D721Med (cell line): ENCODE measurements at regions not wholly inside any gene's neighbourhood (a gene's known extent, or its start where the extent isn't known, plus 50 kb on each side); places are given as distances from the start of the nearest gene placed in this dataset.

Source experiments
- DNase-seq: peaks from one replicate; pipeline ENCODE4 v3.0.0; 2011; ENCODE audit warnings: low spot score; ENCODE audit not compliant: insufficient read length
- FAIRE-seq: peaks from 2 replicates; lab custom pipeline; 2011; peaks lifted over from hg19 to GRCh38; lab: Jason Lieb, UNC
- CTCF ChIP-seq: IDR thresholded peaks from 2 replicates; pipeline ENCODE4 v1.5.1; 2012; ENCODE audit warnings: mild to moderate bottlenecking, control low read depth; ENCODE audit not compliant: insufficient read depth; ENCODE audit errors: missing control alignments

- DNase-seq (no peak), FAIRE-seq (no peak)
- TF ChIP-seq CTCF, result no peak
Measured at GRCh38 chr12:13843841-13844240, 137.6 kb downstream of the GRIN2B start.

GRCh38 chr12:13841358-13841757 lies 140.0 kb downstream of the GRIN2B start:
- no peak for DNase-seq
- TF ChIP-seq CTCF, result no peak
- FAIRE-seq, result no peak

GRCh38 chr12:13839365-13840336 lies 141.8 kb downstream of the GRIN2B start:
- no peak for FAIRE-seq
- no peak for DNase-seq
- no peak for TF ChIP-seq CTCF

GRCh38 chr12:13836099-13836498 lies 145.3 kb downstream of the GRIN2B start:
- FAIRE-seq (no peak), DNase-seq (no peak)
- no peak for TF ChIP-seq CTCF

- FAIRE-seq, result no peak
- DNase-seq, result no peak
- no peak for TF ChIP-seq CTCF
Measured at GRCh38 chr12:13835652-13836051, 145.8 kb downstream of the GRIN2B start.

- TF ChIP-seq CTCF, result no peak
- DNase-seq (no peak), FAIRE-seq (no peak)
Measured at GRCh38 chr12:13834241-13834640, 147.2 kb downstream of the GRIN2B start.

- DNase-seq (no peak), FAIRE-seq (no peak)
- TF ChIP-seq CTCF, result no peak
Measured at GRCh38 chr12:13817131-13817530, 164.3 kb downstream of the GRIN2B start.
